ENCODE measurements at regions not wholly inside any gene's neighbourhood (a gene's known extent, or its start where the extent isn't known, plus 50 kb on each side); places are given as distances from the start of the nearest gene placed in this dataset.

- no peak for TF ChIP-seq GLIS3 (CRISPR knock-in tag; IDR thresholded peaks at IDR 0.05)
- TF ChIP-seq ZFP30 (CRISPR knock-in tag; IDR thresholded peaks at IDR 0.05) = no peak
- no peak for TF ChIP-seq ZC3H10 (CRISPR knock-in tag; IDR thresholded peaks at IDR 0.05)
- no peak for TF ChIP-seq RARB (CRISPR knock-in tag; IDR thresholded peaks at IDR 0.05)
- no peak for TF ChIP-seq PATZ1 (CRISPR knock-in tag; IDR thresholded peaks at IDR 0.05; ENCODE audit: borderline replicate concordance)
- TF ChIP-seq TSHZ2 (CRISPR knock-in tag; IDR thresholded peaks at IDR 0.05) = no peak
- TF ChIP-seq POU6F1 (CRISPR knock-in tag; IDR thresholded peaks at IDR 0.05; ENCODE audit: borderline replicate concordance, low read depth) = no peak
- TF ChIP-seq OSR1 (CRISPR knock-in tag; IDR thresholded peaks at IDR 0.05) = no peak
- no peak for TF ChIP-seq PPARA (CRISPR knock-in tag; IDR thresholded peaks at IDR 0.05; ENCODE audit: borderline replicate concordance)
Measured at GRCh38 chr10:3346851-3347250, 174.3 kb upstream of the PITRM1 start.
